MM.1S (cell line): ENCODE measurements at regions not wholly inside any gene's neighbourhood (a gene's known extent, or its start where the extent isn't known, plus 50 kb on each side); places are given as distances from the start of the nearest gene placed in this dataset.

Experiments
- EZH2phosphoT487 ChIP-seq: fragments of 300-600 bp; sonication (generic); IDR thresholded peaks from 2 replicates; pipeline ENCODE4 v1.6.1; 2018; ENCODE audit warnings: antibody characterized with exemption, low read length
- TF ChIP-seq, protein P1 (sequence below): fragments of 300-600 bp; sonication (generic); IDR thresholded peaks from 2 replicates; pipeline ENCODE4 v1.5.1; 2016; ENCODE audit warnings: antibody characterized with exemption, low read length, mixed read lengths

DNA sequence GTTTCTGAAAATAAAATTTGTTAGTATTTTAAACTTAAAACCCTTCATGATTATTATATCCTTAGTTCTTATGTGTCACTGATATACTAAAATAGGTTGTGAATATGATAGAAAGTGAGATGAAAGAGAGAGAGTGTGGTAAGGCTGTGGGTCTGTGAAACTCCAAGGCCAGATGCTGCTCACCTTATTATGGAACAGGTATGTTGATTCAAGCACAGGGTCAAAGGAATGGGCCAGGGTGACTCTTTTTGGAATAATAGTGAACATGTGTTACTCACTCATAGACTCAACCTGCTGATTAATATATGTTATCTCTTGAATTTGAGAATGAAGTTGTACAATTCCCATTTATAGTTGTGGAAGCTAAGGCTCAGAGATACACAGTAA lies 70.7 kb upstream of the FN1 start:
- TF ChIP-seq, protein P1, sequence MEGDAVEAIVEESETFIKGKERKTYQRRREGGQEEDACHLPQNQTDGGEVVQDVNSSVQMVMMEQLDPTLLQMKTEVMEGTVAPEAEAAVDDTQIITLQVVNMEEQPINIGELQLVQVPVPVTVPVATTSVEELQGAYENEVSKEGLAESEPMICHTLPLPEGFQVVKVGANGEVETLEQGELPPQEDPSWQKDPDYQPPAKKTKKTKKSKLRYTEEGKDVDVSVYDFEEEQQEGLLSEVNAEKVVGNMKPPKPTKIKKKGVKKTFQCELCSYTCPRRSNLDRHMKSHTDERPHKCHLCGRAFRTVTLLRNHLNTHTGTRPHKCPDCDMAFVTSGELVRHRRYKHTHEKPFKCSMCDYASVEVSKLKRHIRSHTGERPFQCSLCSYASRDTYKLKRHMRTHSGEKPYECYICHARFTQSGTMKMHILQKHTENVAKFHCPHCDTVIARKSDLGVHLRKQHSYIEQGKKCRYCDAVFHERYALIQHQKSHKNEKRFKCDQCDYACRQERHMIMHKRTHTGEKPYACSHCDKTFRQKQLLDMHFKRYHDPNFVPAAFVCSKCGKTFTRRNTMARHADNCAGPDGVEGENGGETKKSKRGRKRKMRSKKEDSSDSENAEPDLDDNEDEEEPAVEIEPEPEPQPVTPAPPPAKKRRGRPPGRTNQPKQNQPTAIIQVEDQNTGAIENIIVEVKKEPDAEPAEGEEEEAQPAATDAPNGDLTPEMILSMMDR, result no peak
- no peak for TF ChIP-seq EZH2phosphoT487
